Neural progenitor cell (in vitro differentiated cells): ENCODE measurements at regions not wholly inside any gene's neighbourhood (a gene's known extent, or its start where the extent isn't known, plus 50 kb on each side); places are given as distances from the start of the nearest gene placed in this dataset.

Experiments
- CTCF ChIP-seq: fragments of 200-600 bp; sonication (generic); IDR thresholded peaks from 2 replicates; pipeline ENCODE4 v1.5.1; 2017; ENCODE audit warnings: antibody characterized with exemption, mild to moderate bottlenecking
- EZH2 ChIP-seq: fragments of 200-600 bp; sonication (generic); IDR thresholded peaks from 2 replicates; pipeline ENCODE4 v1.6.1; 2017; ENCODE audit warnings: antibody characterized with exemption, mild to moderate bottlenecking, moderate library complexity
- EZH2phosphoT487 ChIP-seq: fragments of 200-600 bp; sonication (generic); IDR thresholded peaks from 2 replicates; pipeline ENCODE4 v1.6.1; 2017; ENCODE audit warnings: antibody characterized with exemption

- TF ChIP-seq EZH2: no peak
- TF ChIP-seq CTCF: no peak
- no peak for TF ChIP-seq EZH2phosphoT487
These were observed 57.1 kb upstream of the C5orf46 start for GRCh38 chr5:147963436-147963835.
